ENCODE measurements at regions not wholly inside any gene's neighbourhood (a gene's known extent, or its start where the extent isn't known, plus 50 kb on each side); places are given as distances from the start of the nearest gene placed in this dataset.

DNA sequence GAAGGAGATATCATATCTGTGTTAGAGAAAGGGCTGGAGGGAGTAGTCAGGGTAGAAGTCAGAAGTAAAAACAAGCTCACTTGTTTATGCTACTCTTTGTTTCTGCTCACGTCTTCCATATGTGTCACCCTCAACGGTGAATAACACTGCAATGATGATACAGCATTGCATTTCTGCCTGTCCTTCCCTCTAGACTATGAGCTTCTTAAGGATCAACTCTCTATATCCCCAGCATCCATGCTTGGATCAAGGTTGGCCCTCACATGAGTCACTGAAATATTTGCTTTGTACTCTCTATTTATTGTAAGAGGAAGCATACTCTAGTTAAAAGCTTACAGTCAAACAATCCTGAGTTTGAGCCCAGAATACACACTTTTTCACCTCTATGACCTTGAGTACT is 406.0 kb downstream of the RFC3 start:
- TF ChIP-seq MYC (IDR thresholded peaks at IDR 0.05; ENCODE audit: low read depth, low read length) (no peak), EZH2 (IDR thresholded peaks at IDR 0.05; ENCODE audit: borderline replicate concordance, low read depth, low read length, severe bottlenecking) (no peak), POLR2A (IDR thresholded peaks at IDR 0.05; ENCODE audit: low read depth, low read length) (no peak), JUN (IDR thresholded peaks at IDR 0.05; ENCODE audit: borderline replicate concordance, insufficient read depth, insufficient read length, low read depth) (no peak), MAX (IDR thresholded peaks at IDR 0.05; ENCODE audit: insufficient read depth, insufficient read length) (no peak), GATA2 (IDR thresholded peaks at IDR 0.05; ENCODE audit: insufficient read depth, insufficient read length, low read depth, low read length) (no peak), FOS (IDR thresholded peaks at IDR 0.05; ENCODE audit: borderline replicate concordance, insufficient read depth, low read length) (no peak), POLR2AphosphoS5 (IDR thresholded peaks at IDR 0.05; ENCODE audit: insufficient read depth, low read depth, low read length) (no peak)
- TF ChIP-seq, protein P1, sequence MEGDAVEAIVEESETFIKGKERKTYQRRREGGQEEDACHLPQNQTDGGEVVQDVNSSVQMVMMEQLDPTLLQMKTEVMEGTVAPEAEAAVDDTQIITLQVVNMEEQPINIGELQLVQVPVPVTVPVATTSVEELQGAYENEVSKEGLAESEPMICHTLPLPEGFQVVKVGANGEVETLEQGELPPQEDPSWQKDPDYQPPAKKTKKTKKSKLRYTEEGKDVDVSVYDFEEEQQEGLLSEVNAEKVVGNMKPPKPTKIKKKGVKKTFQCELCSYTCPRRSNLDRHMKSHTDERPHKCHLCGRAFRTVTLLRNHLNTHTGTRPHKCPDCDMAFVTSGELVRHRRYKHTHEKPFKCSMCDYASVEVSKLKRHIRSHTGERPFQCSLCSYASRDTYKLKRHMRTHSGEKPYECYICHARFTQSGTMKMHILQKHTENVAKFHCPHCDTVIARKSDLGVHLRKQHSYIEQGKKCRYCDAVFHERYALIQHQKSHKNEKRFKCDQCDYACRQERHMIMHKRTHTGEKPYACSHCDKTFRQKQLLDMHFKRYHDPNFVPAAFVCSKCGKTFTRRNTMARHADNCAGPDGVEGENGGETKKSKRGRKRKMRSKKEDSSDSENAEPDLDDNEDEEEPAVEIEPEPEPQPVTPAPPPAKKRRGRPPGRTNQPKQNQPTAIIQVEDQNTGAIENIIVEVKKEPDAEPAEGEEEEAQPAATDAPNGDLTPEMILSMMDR (IDR thresholded peaks at IDR 0.05; ENCODE audit: extremely low read depth in 1 of 2, insufficient read depth in 1 of 2, low read depth in 1 of 2, low read length in 2 of 2), result no peak
- DNase-seq (ENCODE audit: low read depth, low spot score) (no peak), FAIRE-seq (no peak)
- no peaks in the 10 kb centered on the region for H3K27me3 ChIP-seq (ENCODE audit: control insufficient read depth in 2 of 2, insufficient read depth in 2 of 2, low read length in 2 of 2)
- no peaks in the 10 kb centered on the region for H4K20me1 ChIP-seq (replicated peaks; ENCODE audit: control insufficient read depth, extremely low read depth, insufficient read depth, low read length)
- no peaks in the 10 kb centered on the region for H3K79me2 ChIP-seq (ENCODE audit: control insufficient read depth, insufficient read depth, low read length)
- ChIA-PET CTCF (no interaction called here), POLR2A (interaction anchor here (0.6 kb wide), 1 partner anchor 399 kb away, joined by 8 read pairs; no protein-coding TSS in a partner anchor)
- no TSS peak for BruUV-seq (replicated peaks)
- dilution Hi-C loops (cut with MboI; ENCODE audit: extremely low pct_ligation_motif_present, low sequenced_read_pairs) (no loop called here), intact Hi-C loops (cut with micrococcal nuclease) (no loop called here)
- no peak overlapping the region for H2AFZ ChIP-seq (ENCODE audit: low read depth, low read length)
- H3K9me1 ChIP-seq (replicated peaks; ENCODE audit: control insufficient read depth, extremely low read depth, insufficient read depth, low read length), result no peaks in the 10 kb centered on the region
- H3K4me2 ChIP-seq (ENCODE audit: insufficient read depth, low read length), result no peak overlapping the region
- no peak overlapping the region for H3K9ac ChIP-seq (replicated peaks; ENCODE audit: extremely low read depth, insufficient read depth, low read length)
- H3K4me3 ChIP-seq (replicated peaks in 1 of 3; ENCODE audit: insufficient read depth in 1 of 3, low read depth in 1 of 3, low read length in 3 of 3), result no peak overlapping the region
- H3K9me3 ChIP-seq (replicated peaks; ENCODE audit: control insufficient read depth, insufficient read depth, low read length), result no peaks in the 10 kb centered on the region
- no peaks in the 10 kb centered on the region for H3K4me1 ChIP-seq (ENCODE audit: control insufficient read depth, extremely low read depth, insufficient read depth, low read length)
- no peak overlapping the region for H3K27ac ChIP-seq (ENCODE audit: insufficient read depth, low read depth, low read length)
- no peaks in the 10 kb centered on the region for H3K36me3 ChIP-seq (ENCODE audit: control insufficient read depth in 2 of 2, extremely low read depth in 1 of 2, insufficient read depth in 2 of 2, low read length in 2 of 2)
